ENCODE measurements at regions not wholly inside any gene's neighbourhood (a gene's known extent, or its start where the extent isn't known, plus 50 kb on each side); places are given as distances from the start of the nearest gene placed in this dataset.

- Histone ChIP-seq H3K27me3 (ENCODE audit: control insufficient read depth in 1 of 2, insufficient read depth in 2 of 2, low read length in 2 of 2) (no peaks in the 10 kb centered on the region), H3K9me3 (ENCODE audit: low read length) (no peaks in the 10 kb centered on the region), H3K27ac (ENCODE audit: extremely low read length, insufficient read depth, low read length) (no peak overlapping the region), H3K9ac (ENCODE audit: insufficient read depth, low read depth, low read length) (no peak overlapping the region), H3K4me2 (ENCODE audit: low read depth, low read length) (no peak overlapping the region), H3K4me3 (replicated peaks in 1 of 3; ENCODE audit: insufficient read depth in 1 of 3, low read depth in 2 of 3, low read length in 3 of 3) (no peak overlapping the region), H2AFZ (ENCODE audit: low read length) (no peak overlapping the region), H3K79me2 (ENCODE audit: insufficient read depth, low read length) (no peaks in the 10 kb centered on the region), H4K20me1 (ENCODE audit: insufficient read depth, low read length) (no peaks in the 10 kb centered on the region), H3K36me3 (replicated peaks in 1 of 2; ENCODE audit: control insufficient read depth in 1 of 2, insufficient read depth in 2 of 2, low read length in 2 of 2) (no peaks in the 10 kb centered on the region), H3K4me1 (ENCODE audit: insufficient read depth, low read length) (no peaks in the 10 kb centered on the region)
- CTCF ChIA-PET (ENCODE audit: low intra/inter-chr PET ratio, low total read pairs) = no interaction called here
- WGBS (ENCODE audit: low lambda C conversion rate) = 11% methylated on average over 1 of the region's 1 CpG
- POLR2A ChIA-PET = no interaction called here
- in situ Hi-C loops (cut with HindIII; ENCODE audit: extremely low pct_ligation_motif_present, low pct_unique_long_range_greater_than_20kb) = no loop called here
- no peak for ATAC-seq
- DNase-seq (ENCODE audit: low spot score) = no peak
- intact Hi-C loops (cut with micrococcal nuclease; ENCODE audit: unreplicated experiment) = no loop called here
- no TSS peak for BruUV-seq (replicated peaks)
- no peak for FAIRE-seq
- no peak for TF ChIP-seq ZBTB44 (CRISPR knock-in tag; IDR thresholded peaks at IDR 0.05)
- no peak for TF ChIP-seq SAFB2 (CRISPR knock-in tag; IDR thresholded peaks at IDR 0.05; ENCODE audit: borderline replicate concordance, low read depth)
- no peak for TF ChIP-seq ZNF746 (CRISPR knock-in tag; IDR thresholded peaks at IDR 0.05)
- no peak for TF ChIP-seq KAT7 (CRISPR knock-in tag; IDR thresholded peaks at IDR 0.05; ENCODE audit: borderline replicate concordance)
- no peak for TF ChIP-seq ZGPAT (CRISPR knock-in tag; IDR thresholded peaks at IDR 0.05)
- TF ChIP-seq AHDC1 (CRISPR knock-in tag; IDR thresholded peaks at IDR 0.05; ENCODE audit: borderline replicate concordance) = no peak
- no peak for TF ChIP-seq ZNF784 (CRISPR knock-in tag; IDR thresholded peaks at IDR 0.05; ENCODE audit: borderline replicate concordance)
- no peak for TF ChIP-seq SNAPC4 (CRISPR knock-in tag; IDR thresholded peaks at IDR 0.05)
- TF ChIP-seq ZNF10 (CRISPR knock-in tag; IDR thresholded peaks at IDR 0.05; ENCODE audit: borderline replicate concordance, low read depth) = no peak
Measured at GRCh38 chr6:119672725-119673124, 323.2 kb upstream of the MAN1A1 start.
